ENCODE measurements at regions not wholly inside any gene's neighbourhood (a gene's known extent, or its start where the extent isn't known, plus 50 kb on each side); places are given as distances from the start of the nearest gene placed in this dataset.

DNA sequence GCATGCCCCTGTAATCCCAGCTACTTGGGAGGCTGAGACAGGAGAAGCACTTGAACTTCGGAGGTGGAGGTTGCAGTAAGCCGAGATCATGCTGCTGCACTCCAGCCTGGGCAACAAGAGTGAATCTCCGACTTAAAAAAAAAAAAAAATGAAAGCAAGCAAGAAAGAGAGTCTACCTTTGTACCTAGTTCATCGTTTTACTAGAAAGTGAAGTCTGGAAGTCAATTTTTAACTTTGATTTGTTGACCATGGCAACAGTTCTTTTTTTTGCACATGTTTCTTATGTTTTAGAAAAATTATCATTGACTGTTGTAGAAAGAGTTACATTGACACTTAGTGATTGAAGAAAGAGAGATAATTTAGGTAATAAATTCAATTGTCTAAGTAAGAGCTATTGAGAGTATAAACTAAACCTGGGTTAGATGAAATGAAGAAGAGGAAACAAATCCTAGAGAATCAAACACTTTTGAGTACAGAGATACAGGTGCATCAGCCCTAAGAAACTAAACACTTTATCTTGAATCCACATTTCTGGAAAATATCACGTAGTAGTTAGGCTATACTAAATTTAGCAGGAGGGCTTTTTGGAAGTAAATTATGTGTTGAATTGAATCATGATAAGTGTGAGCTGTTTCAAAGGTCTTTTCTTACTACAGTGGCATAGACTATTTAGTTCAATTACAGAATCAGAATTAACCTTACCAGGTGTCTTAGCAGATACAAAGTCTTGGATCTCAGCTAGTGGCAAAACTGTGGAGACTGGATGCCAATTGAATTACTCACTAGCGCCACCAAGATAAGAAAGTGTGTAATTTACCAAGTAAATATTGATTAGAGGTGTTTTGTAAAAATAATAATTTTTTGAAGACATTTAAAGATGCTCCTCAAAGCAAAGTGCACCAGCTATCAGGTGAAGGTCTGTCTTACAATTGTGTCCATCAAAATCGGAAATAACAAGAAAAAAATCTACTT is 303.4 kb upstream of the NRXN1 start:
- TF ChIP-seq, protein P1, sequence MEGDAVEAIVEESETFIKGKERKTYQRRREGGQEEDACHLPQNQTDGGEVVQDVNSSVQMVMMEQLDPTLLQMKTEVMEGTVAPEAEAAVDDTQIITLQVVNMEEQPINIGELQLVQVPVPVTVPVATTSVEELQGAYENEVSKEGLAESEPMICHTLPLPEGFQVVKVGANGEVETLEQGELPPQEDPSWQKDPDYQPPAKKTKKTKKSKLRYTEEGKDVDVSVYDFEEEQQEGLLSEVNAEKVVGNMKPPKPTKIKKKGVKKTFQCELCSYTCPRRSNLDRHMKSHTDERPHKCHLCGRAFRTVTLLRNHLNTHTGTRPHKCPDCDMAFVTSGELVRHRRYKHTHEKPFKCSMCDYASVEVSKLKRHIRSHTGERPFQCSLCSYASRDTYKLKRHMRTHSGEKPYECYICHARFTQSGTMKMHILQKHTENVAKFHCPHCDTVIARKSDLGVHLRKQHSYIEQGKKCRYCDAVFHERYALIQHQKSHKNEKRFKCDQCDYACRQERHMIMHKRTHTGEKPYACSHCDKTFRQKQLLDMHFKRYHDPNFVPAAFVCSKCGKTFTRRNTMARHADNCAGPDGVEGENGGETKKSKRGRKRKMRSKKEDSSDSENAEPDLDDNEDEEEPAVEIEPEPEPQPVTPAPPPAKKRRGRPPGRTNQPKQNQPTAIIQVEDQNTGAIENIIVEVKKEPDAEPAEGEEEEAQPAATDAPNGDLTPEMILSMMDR (IDR thresholded peaks at IDR 0.05): no peak
- TF ChIP-seq EP300 (IDR thresholded peaks at IDR 0.05): no peak

Measured in sigmoid colon (tissue), 4 donors.